AG04450 (cell line): ENCODE measurements at regions not wholly inside any gene's neighbourhood (a gene's known extent, or its start where the extent isn't known, plus 50 kb on each side); places are given as distances from the start of the nearest gene placed in this dataset.
"Not testable (repeated sequence)": the region's sequence is repeated elsewhere in the genome, so short reads cannot be mapped to it uniquely, and the experiment has no call there.

Experiments
- CTCF ChIA-PET: fragments of 300-600, 350-600 bp; formaldehyde crosslinking; extraction: SDS; loops from one replicate; lab custom pipeline; 2022; ENCODE audit warnings: antibody characterized with exemption, inconsistent platforms; lab: Charles Lee
- POLR2A ChIA-PET: fragments of 350-600 bp; formaldehyde crosslinking; extraction: SDS; loops from one replicate; lab custom pipeline; 2021; ENCODE audit warnings: antibody characterized with exemption, inconsistent platforms; lab: Yijun Ruan, JAX
- DNase-seq: peaks from one replicate; pipeline ENCODE4 v3.0.0-alpha.2; 2011; ENCODE audit warnings: low read depth, low spot score
- H3K27ac ChIP-seq: one replicate; pipeline ENCODE4 v1.5.1; 2012; ENCODE audit warnings: low read depth, low read length, control low read depth
- H3K27me3 ChIP-seq: one replicate; pipeline ENCODE4 v1.6.0; 2012; ENCODE audit warnings: low read length; ENCODE audit not compliant: control insufficient read depth, insufficient read depth
- H3K4me3 ChIP-seq: 2 replicates; pipeline ENCODE4 v1.5.1; 2011; ENCODE audit warnings: mild to moderate bottlenecking, low read depth, low read length, control low read depth
- H3K9me3 ChIP-seq: 2 replicates; pipeline ENCODE4 v1.5.1; 2012; ENCODE audit warnings: low read length; ENCODE audit not compliant: control insufficient read depth, insufficient read depth
- TF ChIP-seq, protein P1 (sequence below): IDR thresholded peaks from 2 replicates; pipeline ENCODE4 v1.5.1; 2011; ENCODE audit warnings: low read depth, low read length, control low read depth, inconsistent platforms

GRCh38 chr18:70578480-70578879 lies 289.6 kb downstream of the SOCS6 start:
- TF ChIP-seq, protein P1, sequence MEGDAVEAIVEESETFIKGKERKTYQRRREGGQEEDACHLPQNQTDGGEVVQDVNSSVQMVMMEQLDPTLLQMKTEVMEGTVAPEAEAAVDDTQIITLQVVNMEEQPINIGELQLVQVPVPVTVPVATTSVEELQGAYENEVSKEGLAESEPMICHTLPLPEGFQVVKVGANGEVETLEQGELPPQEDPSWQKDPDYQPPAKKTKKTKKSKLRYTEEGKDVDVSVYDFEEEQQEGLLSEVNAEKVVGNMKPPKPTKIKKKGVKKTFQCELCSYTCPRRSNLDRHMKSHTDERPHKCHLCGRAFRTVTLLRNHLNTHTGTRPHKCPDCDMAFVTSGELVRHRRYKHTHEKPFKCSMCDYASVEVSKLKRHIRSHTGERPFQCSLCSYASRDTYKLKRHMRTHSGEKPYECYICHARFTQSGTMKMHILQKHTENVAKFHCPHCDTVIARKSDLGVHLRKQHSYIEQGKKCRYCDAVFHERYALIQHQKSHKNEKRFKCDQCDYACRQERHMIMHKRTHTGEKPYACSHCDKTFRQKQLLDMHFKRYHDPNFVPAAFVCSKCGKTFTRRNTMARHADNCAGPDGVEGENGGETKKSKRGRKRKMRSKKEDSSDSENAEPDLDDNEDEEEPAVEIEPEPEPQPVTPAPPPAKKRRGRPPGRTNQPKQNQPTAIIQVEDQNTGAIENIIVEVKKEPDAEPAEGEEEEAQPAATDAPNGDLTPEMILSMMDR = no peak
- Histone ChIP-seq H3K27me3 (no peaks in the 10 kb centered on the region), H3K4me3 (no peak overlapping the region), H3K9me3 (no peaks in the 10 kb centered on the region), H3K27ac (no peak overlapping the region)
- POLR2A ChIA-PET = no interaction called here
- CTCF ChIA-PET = no interaction called here
- no peak for DNase-seq

DNA sequence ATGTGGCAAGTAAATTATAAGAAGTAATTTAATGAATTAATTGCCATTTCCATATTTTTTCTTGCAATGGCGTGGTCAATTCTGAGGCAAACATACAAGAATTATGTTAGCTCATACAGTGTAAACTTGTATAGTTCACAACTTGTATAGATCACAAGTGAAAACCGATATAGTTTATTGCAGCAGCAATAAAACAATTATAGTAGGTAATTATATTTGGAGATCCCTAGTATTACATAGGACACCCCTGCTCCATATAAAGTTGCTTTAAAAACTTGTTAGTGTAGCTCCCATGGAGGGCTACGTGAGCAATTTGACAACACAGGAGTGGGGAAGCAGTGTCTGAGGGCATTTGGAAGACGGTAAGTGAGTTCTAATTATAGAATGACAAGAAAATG lies 288.2 kb downstream of the SOCS6 start:
- DNase-seq = no peak
- no peak overlapping the region for H3K27ac ChIP-seq
- CTCF ChIA-PET = no interaction called here
- H3K4me3 ChIP-seq = no peak overlapping the region
- POLR2A ChIA-PET = no interaction called here
- no peaks in the 10 kb centered on the region for H3K9me3 ChIP-seq
- TF ChIP-seq, protein P1 = no peak
- H3K27me3 ChIP-seq = no peaks in the 10 kb centered on the region

GRCh38 chr18:70576276-70577022 lies 287.6 kb downstream of the SOCS6 start:
- H3K27me3 ChIP-seq = no peaks in the 10 kb centered on the region
- TF ChIP-seq, protein P1 = no peak
- DNase-seq = no peak
- ChIA-PET CTCF (no interaction called here), POLR2A (no interaction called here)
- H3K27ac ChIP-seq = no peak overlapping the region
- no peak overlapping the region for H3K4me3 ChIP-seq
- H3K9me3 ChIP-seq = no peaks in the 10 kb centered on the region

DNA sequence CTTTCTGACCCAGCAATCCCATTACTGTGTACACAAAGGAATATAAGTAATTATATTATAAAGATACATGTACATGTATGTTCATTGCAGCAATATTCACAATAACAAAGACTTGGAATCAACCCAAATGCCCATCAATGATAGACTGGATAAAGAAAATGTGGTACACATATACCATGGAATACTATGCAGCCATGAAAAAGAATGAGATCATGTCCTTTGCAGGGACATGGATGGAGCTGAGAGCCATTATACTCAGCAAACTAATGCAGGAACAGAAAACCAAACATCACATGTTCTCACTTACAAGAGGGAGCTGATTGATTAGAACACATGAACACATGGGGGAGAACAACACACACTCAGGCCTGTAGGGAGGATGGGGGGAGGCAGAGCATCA lies 286.1 kb downstream of the SOCS6 start:
- DNase-seq, H3K27me3 ChIP-seq, H3K27ac ChIP-seq, H3K9me3 ChIP-seq, CTCF ChIA-PET, H3K4me3 ChIP-seq, POLR2A ChIA-PET: not testable (repeated sequence)

DNA sequence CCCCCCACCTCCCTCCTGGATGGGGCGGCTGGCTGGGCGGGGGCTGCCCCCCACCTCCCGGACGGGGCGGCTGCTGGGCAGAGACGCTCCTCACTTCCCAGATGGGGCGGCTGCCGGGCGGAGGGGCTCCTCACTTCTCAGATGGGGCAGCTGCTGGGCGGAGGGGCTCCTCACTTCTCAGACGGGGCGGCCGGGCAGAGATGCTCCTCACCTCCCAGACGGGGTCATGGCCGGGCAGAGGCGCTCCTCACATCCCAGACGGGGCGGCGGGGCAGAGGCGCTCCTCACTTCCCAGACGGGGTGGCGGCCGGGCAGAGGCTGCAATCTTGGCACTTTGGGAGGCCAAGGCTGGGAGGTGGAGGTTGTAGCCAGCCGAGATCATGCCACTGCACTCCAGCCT lies 280.8 kb downstream of the SOCS6 start:
- H3K27ac ChIP-seq, POLR2A ChIA-PET, H3K4me3 ChIP-seq, H3K27me3 ChIP-seq, CTCF ChIA-PET, H3K9me3 ChIP-seq, DNase-seq: not testable (repeated sequence)

DNA sequence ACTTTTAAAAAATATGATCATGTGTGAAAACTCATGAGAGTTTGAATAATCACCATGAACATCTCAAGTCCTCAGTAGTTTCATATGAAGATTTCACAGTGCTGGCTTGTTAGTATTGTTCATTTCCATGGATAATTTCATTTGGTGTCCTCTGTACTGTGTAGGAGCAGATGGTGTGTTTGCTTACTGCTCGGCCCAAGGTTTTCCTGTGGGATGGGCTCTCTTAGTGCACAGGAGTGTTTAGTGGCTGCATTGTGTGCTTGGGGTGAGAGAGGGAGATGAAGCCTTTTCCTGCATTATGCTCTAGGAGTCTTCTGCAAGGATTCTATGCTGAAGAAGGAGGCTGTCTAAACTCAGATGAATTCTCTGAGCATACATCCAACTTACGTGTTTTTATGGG lies 270.6 kb downstream of the SOCS6 start:
- TF ChIP-seq, protein P1 = no peak
- Histone ChIP-seq H3K27me3 (no peaks in the 10 kb centered on the region), H3K27ac (no peak overlapping the region), H3K9me3 (no peaks in the 10 kb centered on the region), H3K4me3 (no peak overlapping the region)
- no peak for DNase-seq
- CTCF ChIA-PET = no interaction called here
- POLR2A ChIA-PET = no interaction called here
